SU-DHL-6 (cell line): ENCODE measurements at regions not wholly inside any gene's neighbourhood (a gene's known extent, or its start where the extent isn't known, plus 50 kb on each side); places are given as distances from the start of the nearest gene placed in this dataset.

Experiments used
- H2AFZ ChIP-seq: fragments of 200-600 bp; sonication (generic); 2 replicates; pipeline ENCODE4 v1.6.1; 2014; ENCODE audit warnings: low read depth, mild to moderate bottlenecking, moderate library complexity, mixed read lengths, antibody characterized with exemption, low read length; ENCODE audit not compliant: severe bottlenecking
- H3F3A ChIP-seq: fragments of 200-600 bp; shearing (Covaris generic); 2 replicates; pipeline ENCODE4 v1.6.0; 2016; ENCODE audit warnings: antibody characterized with exemption, mild to moderate bottlenecking; ENCODE audit not compliant: insufficient read depth
- H3K27ac ChIP-seq: fragments of 200-600 bp; sonication (generic); 2 replicates; pipeline ENCODE4 v1.5.1; 2016; ENCODE audit warnings: low read depth, mild to moderate bottlenecking, low read length, moderate library complexity, mixed read lengths
- H3K27me3 ChIP-seq: fragments of 200-600 bp; sonication (generic), shearing (Covaris generic); 2 replicates; pipeline ENCODE4 v1.6.0; 2014; ENCODE audit warnings: mild to moderate bottlenecking, low read length
- H3K36me3 ChIP-seq: fragments of 200-600 bp; sonication (generic); 2 replicates; pipeline ENCODE4 v1.6.1; 2014; ENCODE audit warnings: mild to moderate bottlenecking, low read length, mixed read lengths
- H3K4me2 ChIP-seq: fragments of 300-600, 200-600 bp; shearing (Covaris generic), sonication (generic); 2 replicates; pipeline ENCODE4 v1.6.0; 2014; ENCODE audit warnings: low read length, low read depth, mild to moderate bottlenecking; ENCODE audit not compliant: poor library complexity, severe bottlenecking
- H3K4me3 ChIP-seq: fragments of 200-600 bp; sonication (generic); 2 replicates; pipeline ENCODE4 v1.5.1; 2014; ENCODE audit warnings: antibody characterized with exemption, low read length, mild to moderate bottlenecking, mixed read lengths; ENCODE audit not compliant: insufficient read depth, poor library complexity, severe bottlenecking
- H3K79me2 ChIP-seq: fragments of 200-600 bp; sonication (generic); 2 replicates; pipeline ENCODE4 v1.6.1; 2014; ENCODE audit warnings: mild to moderate bottlenecking, low read length, moderate library complexity; ENCODE audit not compliant: insufficient read depth
- H3K9ac ChIP-seq: fragments of 200-600 bp; sonication (generic); 2 replicates; pipeline ENCODE4 v1.7.0; 2014; ENCODE audit warnings: mild to moderate bottlenecking, low read length
- H3K9me2 ChIP-seq: fragments of 200-600 bp; sonication (generic); replicated peaks from 2 replicates; pipeline ENCODE4 v1.6.1; 2014; ENCODE audit warnings: low read length; ENCODE audit not compliant: insufficient read depth
- H3K9me3 ChIP-seq: fragments of 200-600 bp; sonication (generic); 2 replicates; pipeline ENCODE4 v1.6.1; 2014; ENCODE audit warnings: low read length, mixed read lengths; ENCODE audit not compliant: insufficient read depth
- H4K20me1 ChIP-seq: fragments of 200-600 bp; sonication (generic); 2 replicates; pipeline ENCODE4 v1.6.1; 2014; ENCODE audit warnings: low read depth, mild to moderate bottlenecking, antibody characterized with exemption, low read length, moderate library complexity, mixed read lengths
- EZH2phosphoT487 ChIP-seq: fragments of 200-600 bp; sonication (generic), shearing (Covaris generic); conservative IDR thresholded peaks from 2 replicates; pipeline ENCODE4 v1.6.1; 2018; ENCODE audit warnings: mild to moderate bottlenecking, antibody characterized with exemption, low read length, moderate library complexity, mixed read lengths
- TF ChIP-seq, protein P1 (sequence below): fragments of 200-600 bp; sonication (generic); IDR thresholded peaks from one replicate; pipeline ENCODE4 v1.5.1; 2017; ENCODE audit warnings: antibody characterized with exemption, mild to moderate bottlenecking, low read length, moderate library complexity; ENCODE audit not compliant: insufficient read depth, poor library complexity, severe bottlenecking

GRCh38 chr5:56307714-56308333, 74.7 kb upstream of the ANKRD55 start:
- Histone ChIP-seq H3K9me3 (no peaks in the 10 kb centered on the region), H3K9ac (no peak overlapping the region), H3K27me3 (no peaks in the 10 kb centered on the region), H3K27ac (no peak overlapping the region), H3K36me3 (no peaks in the 10 kb centered on the region), H2AFZ (no peak overlapping the region), H3K4me2 (no peak overlapping the region), H3K4me3 (no peak overlapping the region), H3K9me2 (no peaks in the 10 kb centered on the region), H3K79me2 (no peaks in the 10 kb centered on the region), H3F3A (no peaks in the 10 kb centered on the region), H4K20me1 (no peaks in the 10 kb centered on the region)
- TF ChIP-seq EZH2phosphoT487: no peak
- TF ChIP-seq, protein P1, sequence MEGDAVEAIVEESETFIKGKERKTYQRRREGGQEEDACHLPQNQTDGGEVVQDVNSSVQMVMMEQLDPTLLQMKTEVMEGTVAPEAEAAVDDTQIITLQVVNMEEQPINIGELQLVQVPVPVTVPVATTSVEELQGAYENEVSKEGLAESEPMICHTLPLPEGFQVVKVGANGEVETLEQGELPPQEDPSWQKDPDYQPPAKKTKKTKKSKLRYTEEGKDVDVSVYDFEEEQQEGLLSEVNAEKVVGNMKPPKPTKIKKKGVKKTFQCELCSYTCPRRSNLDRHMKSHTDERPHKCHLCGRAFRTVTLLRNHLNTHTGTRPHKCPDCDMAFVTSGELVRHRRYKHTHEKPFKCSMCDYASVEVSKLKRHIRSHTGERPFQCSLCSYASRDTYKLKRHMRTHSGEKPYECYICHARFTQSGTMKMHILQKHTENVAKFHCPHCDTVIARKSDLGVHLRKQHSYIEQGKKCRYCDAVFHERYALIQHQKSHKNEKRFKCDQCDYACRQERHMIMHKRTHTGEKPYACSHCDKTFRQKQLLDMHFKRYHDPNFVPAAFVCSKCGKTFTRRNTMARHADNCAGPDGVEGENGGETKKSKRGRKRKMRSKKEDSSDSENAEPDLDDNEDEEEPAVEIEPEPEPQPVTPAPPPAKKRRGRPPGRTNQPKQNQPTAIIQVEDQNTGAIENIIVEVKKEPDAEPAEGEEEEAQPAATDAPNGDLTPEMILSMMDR: no peak

DNA sequence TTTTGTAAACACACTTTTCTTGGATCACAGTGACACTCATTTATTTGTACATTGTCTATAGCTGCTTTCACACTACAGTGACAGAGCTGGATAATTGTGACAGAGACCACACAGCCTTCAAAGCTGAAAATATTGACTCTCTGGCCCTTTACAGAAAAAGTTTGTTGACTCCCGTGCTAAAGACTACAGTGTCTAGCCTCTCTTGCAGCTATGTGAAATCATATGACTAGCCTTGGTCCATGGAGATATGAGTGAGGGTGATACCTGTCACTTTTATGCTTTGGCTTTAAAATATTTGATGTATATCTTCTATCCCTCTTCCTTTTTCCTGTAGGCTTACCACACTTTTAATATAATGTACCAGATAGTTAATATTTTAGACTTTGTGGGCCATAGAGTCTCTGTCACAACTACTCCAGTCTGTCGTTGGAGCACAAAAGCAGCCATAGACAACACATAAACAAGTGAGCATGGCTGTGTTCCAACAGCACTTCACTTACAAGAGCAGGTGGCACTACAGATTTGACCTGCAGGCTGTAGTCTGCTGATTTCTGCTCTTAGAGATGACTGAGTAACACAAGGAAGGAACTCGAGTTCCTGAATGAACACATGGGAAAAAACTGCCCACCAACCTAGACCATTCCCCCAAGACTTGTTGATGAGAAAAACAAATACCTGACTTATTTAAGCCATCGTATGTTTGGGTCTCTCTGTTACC, 73.5 kb upstream of the ANKRD55 start:
- H3K79me2 ChIP-seq: no peaks in the 10 kb centered on the region

DNA sequence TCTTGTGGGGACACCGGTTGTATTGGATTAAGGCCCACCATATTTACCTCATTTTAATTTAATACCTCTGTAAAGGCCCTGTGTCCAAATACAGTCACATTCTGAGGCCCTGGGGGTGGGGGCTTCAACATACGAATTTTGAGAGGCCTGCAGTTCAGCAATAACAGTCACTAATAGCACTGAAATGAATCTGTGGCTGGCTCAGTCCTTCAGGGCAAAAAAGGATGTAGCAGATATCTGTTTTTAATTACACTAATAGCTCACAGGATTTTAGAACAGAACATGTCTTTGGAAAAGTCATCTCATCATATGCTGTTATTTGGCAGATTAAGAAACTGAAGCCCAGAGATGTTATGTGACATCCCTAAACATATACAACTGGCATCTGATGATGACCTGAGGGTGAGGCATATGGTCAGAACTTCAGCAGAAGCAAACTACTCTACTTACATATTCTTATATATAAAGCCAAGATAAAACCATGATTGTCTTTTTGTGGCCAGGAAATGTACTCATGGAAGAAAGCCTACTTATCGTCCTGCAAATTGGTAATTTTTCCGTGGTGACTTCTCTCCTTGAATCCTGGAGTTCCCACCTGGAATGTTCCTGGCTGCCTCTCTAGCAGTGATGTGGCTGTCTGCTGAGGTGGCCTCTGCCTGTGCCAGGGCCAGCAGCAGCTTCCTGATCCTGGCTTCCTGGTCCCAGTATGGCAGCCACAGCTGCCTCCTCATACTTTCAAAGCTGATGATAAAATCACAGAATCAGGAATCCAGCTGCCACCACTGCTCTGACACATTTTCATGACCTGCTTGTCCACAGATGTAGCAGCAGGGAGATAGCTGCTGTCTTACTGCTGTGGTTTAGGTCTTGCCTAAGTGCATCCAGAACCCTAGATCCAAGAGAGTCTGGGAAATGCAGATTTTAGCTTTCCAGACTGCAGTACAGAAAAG, 72.1 kb upstream of the ANKRD55 start:
- H3K36me3 ChIP-seq: no peaks in the 10 kb centered on the region
- no peaks in the 10 kb centered on the region for H3K9me2 ChIP-seq
- no peak overlapping the region for H3K4me3 ChIP-seq
- H3K27me3 ChIP-seq: no peaks in the 10 kb centered on the region
- H3K27ac ChIP-seq: no peak overlapping the region
- no peak for TF ChIP-seq EZH2phosphoT487
- TF ChIP-seq, protein P1: no peak
- H4K20me1 ChIP-seq: no peaks in the 10 kb centered on the region
- no peak overlapping the region for H2AFZ ChIP-seq
- no peak overlapping the region for H3K9ac ChIP-seq
- no peaks in the 10 kb centered on the region for H3K79me2 ChIP-seq
- H3K4me2 ChIP-seq: no peak overlapping the region
- no peaks in the 10 kb centered on the region for H3K9me3 ChIP-seq
- no peaks in the 10 kb centered on the region for H3F3A ChIP-seq

More for the DNA sequence above, 73.5 kb upstream of the ANKRD55 start:
- no peaks in the 10 kb centered on the region for H3K27me3 ChIP-seq
- H3F3A ChIP-seq: no peaks in the 10 kb centered on the region
- H3K9ac ChIP-seq: no peak overlapping the region
- H3K9me2 ChIP-seq: no peaks in the 10 kb centered on the region
- H3K36me3 ChIP-seq: no peaks in the 10 kb centered on the region
- no peak for TF ChIP-seq EZH2phosphoT487
- TF ChIP-seq, protein P1: no peak
- H3K4me3 ChIP-seq: no peak overlapping the region
- H2AFZ ChIP-seq: no peak overlapping the region
- H3K27ac ChIP-seq: no peak overlapping the region
- H4K20me1 ChIP-seq: no peaks in the 10 kb centered on the region
- H3K4me2 ChIP-seq: no peak overlapping the region
- H3K9me3 ChIP-seq: no peaks in the 10 kb centered on the region
